ENCODE measurements at regions not wholly inside any gene's neighbourhood (a gene's known extent, or its start where the extent isn't known, plus 50 kb on each side); places are given as distances from the start of the nearest gene placed in this dataset.

DNA sequence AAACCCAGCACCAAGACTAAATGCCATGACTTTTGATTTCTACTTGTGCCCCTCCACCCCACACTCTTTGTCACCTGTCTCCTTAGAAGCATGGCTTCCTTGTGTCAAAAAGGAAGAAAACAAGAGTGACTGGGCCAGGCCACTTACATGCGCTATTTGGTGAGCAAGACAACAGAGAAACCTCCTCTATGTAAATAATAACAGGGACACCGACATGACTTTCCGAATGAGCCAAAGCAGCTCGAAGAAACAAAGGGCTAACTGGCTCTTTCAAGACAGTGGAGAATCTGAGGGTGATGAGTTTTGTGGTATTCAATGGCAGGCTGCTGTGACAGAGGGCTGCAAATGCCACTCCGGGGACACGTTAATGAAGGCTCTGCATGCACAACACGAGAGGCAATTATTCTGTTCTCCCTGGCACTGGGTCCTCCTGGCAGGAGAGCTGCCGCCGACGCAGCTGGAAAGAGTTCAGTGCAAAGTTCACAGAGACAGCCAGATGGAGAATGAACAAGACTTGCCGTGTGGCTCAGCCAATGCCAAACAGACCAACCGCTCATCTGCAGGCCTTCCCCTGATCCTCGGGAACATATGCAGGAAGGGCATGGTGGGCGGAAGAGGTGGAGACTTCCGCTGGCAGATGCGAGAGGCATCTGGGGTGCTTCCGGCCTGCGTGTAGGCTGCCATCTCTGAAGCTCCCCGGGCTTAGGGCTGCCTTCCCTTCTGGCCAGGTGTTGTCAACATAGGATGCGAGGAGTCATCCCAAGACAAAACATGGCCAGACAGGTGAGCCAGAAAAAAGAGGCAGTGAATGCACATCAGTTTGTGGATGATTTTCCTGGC lies 59.1 kb upstream of the SMNDC1 start:
- no peaks in the 10 kb centered on the region for H3K9me3 ChIP-seq (ENCODE audit: low read depth, low read length, poor library complexity, severe bottlenecking)
- no peaks in the 10 kb centered on the region for H3K36me3 ChIP-seq (ENCODE audit: insufficient read depth, low read length, poor library complexity, severe bottlenecking)
- H3K4me3 ChIP-seq (ENCODE audit: low read depth, low read length, poor library complexity, severe bottlenecking): no peak overlapping the region
- no peak overlapping the region for H3K27ac ChIP-seq (ENCODE audit: low read depth, low read length, poor library complexity, severe bottlenecking)
- intact Hi-C loops (cut with micrococcal nuclease; ENCODE audit: unreplicated experiment): no loop called here
- H3K27me3 ChIP-seq (replicated peaks; ENCODE audit: insufficient read depth, low read depth, low read length, poor library complexity): no peaks in the 10 kb centered on the region
- ChIA-PET CTCF (no interaction called here), POLR2A (ENCODE audit: low non-redundant PET) (no interaction called here)
- H3K4me1 ChIP-seq (ENCODE audit: insufficient read depth, low read length, poor library complexity, severe bottlenecking): peaks cover 14% of the 10 kb centered on the region
- no TSS peak for BruUV-seq (replicated peaks)
- DNase-seq (ENCODE audit: low spot score): peak; percentile 70
- TF ChIP-seq EZH2 (IDR thresholded peaks at IDR 0.05; ENCODE audit: borderline replicate concordance, low read depth, low read length, poor library complexity, severe bottlenecking): no peak
- TF ChIP-seq, protein P1, sequence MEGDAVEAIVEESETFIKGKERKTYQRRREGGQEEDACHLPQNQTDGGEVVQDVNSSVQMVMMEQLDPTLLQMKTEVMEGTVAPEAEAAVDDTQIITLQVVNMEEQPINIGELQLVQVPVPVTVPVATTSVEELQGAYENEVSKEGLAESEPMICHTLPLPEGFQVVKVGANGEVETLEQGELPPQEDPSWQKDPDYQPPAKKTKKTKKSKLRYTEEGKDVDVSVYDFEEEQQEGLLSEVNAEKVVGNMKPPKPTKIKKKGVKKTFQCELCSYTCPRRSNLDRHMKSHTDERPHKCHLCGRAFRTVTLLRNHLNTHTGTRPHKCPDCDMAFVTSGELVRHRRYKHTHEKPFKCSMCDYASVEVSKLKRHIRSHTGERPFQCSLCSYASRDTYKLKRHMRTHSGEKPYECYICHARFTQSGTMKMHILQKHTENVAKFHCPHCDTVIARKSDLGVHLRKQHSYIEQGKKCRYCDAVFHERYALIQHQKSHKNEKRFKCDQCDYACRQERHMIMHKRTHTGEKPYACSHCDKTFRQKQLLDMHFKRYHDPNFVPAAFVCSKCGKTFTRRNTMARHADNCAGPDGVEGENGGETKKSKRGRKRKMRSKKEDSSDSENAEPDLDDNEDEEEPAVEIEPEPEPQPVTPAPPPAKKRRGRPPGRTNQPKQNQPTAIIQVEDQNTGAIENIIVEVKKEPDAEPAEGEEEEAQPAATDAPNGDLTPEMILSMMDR (conservative IDR thresholded peaks at IDR 0.05; ENCODE audit: low read depth, low read length): no peak

DNA sequence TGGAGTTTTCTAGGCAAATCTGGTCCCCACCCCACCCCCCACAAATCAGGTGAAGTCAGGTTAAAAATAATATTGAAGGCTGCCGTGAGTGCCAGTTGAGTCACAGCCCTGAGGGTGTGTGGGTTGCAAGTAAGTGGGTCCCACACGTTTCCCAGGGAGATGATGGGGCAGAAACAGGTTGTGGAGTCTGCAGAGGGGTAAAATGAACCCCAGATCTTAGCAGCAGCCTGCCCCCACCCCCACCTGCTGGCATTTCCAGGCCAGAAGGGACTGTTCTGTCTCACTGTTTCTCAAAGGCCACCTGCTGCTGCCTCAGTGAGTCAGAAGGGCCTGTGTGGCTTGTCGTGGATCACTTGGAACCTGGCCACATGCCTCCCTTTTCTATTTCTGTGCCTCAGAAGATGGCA lies 59.8 kb upstream of the SMNDC1 start:
- CTCF ChIA-PET: no interaction called here
- H3K27ac ChIP-seq (ENCODE audit: low read depth, low read length, poor library complexity, severe bottlenecking): no peak overlapping the region
- POLR2A ChIA-PET (ENCODE audit: low non-redundant PET): no interaction called here
- no peak overlapping the region for H3K4me3 ChIP-seq (ENCODE audit: low read depth, low read length, poor library complexity, severe bottlenecking)
- TF ChIP-seq, protein P1 (conservative IDR thresholded peaks at IDR 0.05; ENCODE audit: low read depth, low read length): no peak
- TF ChIP-seq EZH2 (IDR thresholded peaks at IDR 0.05; ENCODE audit: borderline replicate concordance, low read depth, low read length, poor library complexity, severe bottlenecking): no peak
- peaks cover 14% of the 10 kb centered on the region for H3K4me1 ChIP-seq (ENCODE audit: insufficient read depth, low read length, poor library complexity, severe bottlenecking)
- no TSS peak for BruUV-seq (replicated peaks)
- H3K36me3 ChIP-seq (ENCODE audit: insufficient read depth, low read length, poor library complexity, severe bottlenecking): no peaks in the 10 kb centered on the region
- peak; percentile 21 for DNase-seq (ENCODE audit: low spot score)
- intact Hi-C loops (cut with micrococcal nuclease; ENCODE audit: unreplicated experiment): no loop called here
- H3K9me3 ChIP-seq (ENCODE audit: low read depth, low read length, poor library complexity, severe bottlenecking): no peaks in the 10 kb centered on the region
- H3K27me3 ChIP-seq (replicated peaks; ENCODE audit: insufficient read depth, low read depth, low read length, poor library complexity): no peaks in the 10 kb centered on the region

DNA sequence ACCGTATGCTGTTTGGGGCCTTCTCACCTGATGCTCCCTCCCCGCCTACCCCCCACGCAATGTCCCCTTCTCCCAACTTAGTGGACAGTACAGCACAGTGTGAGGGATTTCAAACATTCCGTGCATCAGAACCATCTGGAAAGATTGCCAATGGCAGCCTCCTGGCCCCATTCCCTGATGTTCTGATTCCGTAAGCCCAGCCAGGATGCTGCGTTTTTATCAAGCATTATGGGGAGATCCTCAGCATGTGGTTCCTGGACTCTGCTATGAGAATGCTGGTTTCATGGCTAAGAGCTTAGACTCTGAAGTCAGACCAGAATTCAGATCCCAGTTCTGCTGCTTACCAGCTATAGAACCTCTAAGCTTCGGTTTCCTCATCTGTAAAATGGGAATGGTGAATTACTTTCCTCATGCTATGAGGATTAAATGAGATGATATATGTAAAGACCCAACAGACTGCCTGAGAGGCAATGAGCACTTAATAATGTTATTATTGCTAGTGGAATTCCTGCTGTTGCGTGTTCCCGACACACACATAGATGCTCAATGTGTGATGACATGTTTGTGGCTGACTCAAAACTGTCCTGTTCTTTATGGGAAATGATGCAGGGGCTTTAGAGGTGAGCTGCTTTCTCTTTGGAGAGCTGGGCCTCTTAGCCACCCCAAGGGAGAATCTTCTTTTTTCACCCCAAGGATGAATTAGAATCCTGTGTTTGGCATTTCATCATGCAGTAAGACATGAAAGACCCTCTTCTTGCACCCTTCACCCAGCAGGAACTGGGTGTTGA lies 60.8 kb upstream of the SMNDC1 start:
- Histone ChIP-seq H3K27ac (ENCODE audit: low read depth, low read length, poor library complexity, severe bottlenecking) (no peak overlapping the region), H3K27me3 (replicated peaks; ENCODE audit: insufficient read depth, low read depth, low read length, poor library complexity) (no peaks in the 10 kb centered on the region), H3K4me3 (ENCODE audit: low read depth, low read length, poor library complexity, severe bottlenecking) (no peak overlapping the region), H3K4me1 (ENCODE audit: insufficient read depth, low read length, poor library complexity, severe bottlenecking) (peaks cover 14% of the 10 kb centered on the region), H3K36me3 (ENCODE audit: insufficient read depth, low read length, poor library complexity, severe bottlenecking) (no peaks in the 10 kb centered on the region), H3K9me3 (ENCODE audit: low read depth, low read length, poor library complexity, severe bottlenecking) (no peaks in the 10 kb centered on the region)
- POLR2A ChIA-PET (ENCODE audit: low non-redundant PET): no interaction called here
- CTCF ChIA-PET: no interaction called here
- no peak for TF ChIP-seq EZH2 (IDR thresholded peaks at IDR 0.05; ENCODE audit: borderline replicate concordance, low read depth, low read length, poor library complexity, severe bottlenecking)
- TF ChIP-seq, protein P1 (conservative IDR thresholded peaks at IDR 0.05; ENCODE audit: low read depth, low read length): no peak
- intact Hi-C loops (cut with micrococcal nuclease; ENCODE audit: unreplicated experiment): no loop called here
- no peak for DNase-seq (ENCODE audit: low spot score)
- no TSS peak for BruUV-seq (replicated peaks)

Data from A673 (cell line).